ENCODE measurements at regions not wholly inside any gene's neighbourhood (a gene's known extent, or its start where the extent isn't known, plus 50 kb on each side); places are given as distances from the start of the nearest gene placed in this dataset.

GRCh38 chr4:147418226-147418625 lies 62.7 kb upstream of the EDNRA start:
- TF ChIP-seq EZH2phosphoT487 (IDR thresholded peaks at IDR 0.05; ENCODE audit: low read depth, severe bottlenecking, unreplicated experiment) (no peak), CTCF (IDR thresholded peaks at IDR 0.05; ENCODE audit: poor library complexity) (no peak)
